ENCODE measurements at regions not wholly inside any gene's neighbourhood (a gene's known extent, or its start where the extent isn't known, plus 50 kb on each side); places are given as distances from the start of the nearest gene placed in this dataset.
"Not testable (repeated sequence)": the region's sequence is repeated elsewhere in the genome, so short reads cannot be mapped to it uniquely, and the experiment has no call there.

- H3K9me3 ChIP-seq (ENCODE audit: control insufficient read depth, insufficient read depth, low read depth, low read length); H3K4me1 ChIP-seq (ENCODE audit: control insufficient read depth, insufficient read depth, low read length); H3K9ac ChIP-seq (ENCODE audit: low read length); H3K4me3 ChIP-seq (ENCODE audit: low read depth, low read length); H3K36me3 ChIP-seq (ENCODE audit: control insufficient read depth, insufficient read depth, low read length); H3K27me3 ChIP-seq (ENCODE audit: control insufficient read depth, insufficient read depth, low read length); H3K27ac ChIP-seq (ENCODE audit: low read depth, low read length): not testable (repeated sequence)
These were observed 186.4 kb downstream of the NPIPA7 start for GRCh38 chr16:16565326-16565725.

- not testable (repeated sequence) for H3K27ac ChIP-seq (ENCODE audit: low read depth, low read length)
These were observed 191.1 kb downstream of the NPIPA7 start for GRCh38 chr16:16570055-16570454.

GRCh38 chr16:16570874-16571273 is 191.9 kb downstream of the NPIPA7 start:
- H3K9ac ChIP-seq (ENCODE audit: low read length); H3K27me3 ChIP-seq (ENCODE audit: control insufficient read depth, insufficient read depth, low read length); H3K9me3 ChIP-seq (ENCODE audit: control insufficient read depth, insufficient read depth, low read depth, low read length); H3K27ac ChIP-seq (ENCODE audit: low read depth, low read length); H3K4me3 ChIP-seq (ENCODE audit: low read depth, low read length); H3K4me1 ChIP-seq (ENCODE audit: control insufficient read depth, insufficient read depth, low read length); H3K36me3 ChIP-seq (ENCODE audit: control insufficient read depth, insufficient read depth, low read length): not testable (repeated sequence)

More at GRCh38 chr16:16570055-16570454, 191.1 kb downstream of the NPIPA7 start:
- H3K9me3 ChIP-seq (ENCODE audit: control insufficient read depth, insufficient read depth, low read depth, low read length); H3K4me1 ChIP-seq (ENCODE audit: control insufficient read depth, insufficient read depth, low read length); H3K36me3 ChIP-seq (ENCODE audit: control insufficient read depth, insufficient read depth, low read length); H3K9ac ChIP-seq (ENCODE audit: low read length); H3K27me3 ChIP-seq (ENCODE audit: control insufficient read depth, insufficient read depth, low read length); H3K4me3 ChIP-seq (ENCODE audit: low read depth, low read length): not testable (repeated sequence)

- H3K9me3 ChIP-seq (ENCODE audit: control insufficient read depth, insufficient read depth, low read depth, low read length); H3K4me3 ChIP-seq (ENCODE audit: low read depth, low read length); H3K27me3 ChIP-seq (ENCODE audit: control insufficient read depth, insufficient read depth, low read length); H3K36me3 ChIP-seq (ENCODE audit: control insufficient read depth, insufficient read depth, low read length); H3K9ac ChIP-seq (ENCODE audit: low read length); H3K4me1 ChIP-seq (ENCODE audit: control insufficient read depth, insufficient read depth, low read length); H3K27ac ChIP-seq (ENCODE audit: low read depth, low read length): not testable (repeated sequence)
These were observed 193.3 kb downstream of the NPIPA7 start for GRCh38 chr16:16572130-16572774.

GRCh38 chr16:16577062-16577461 is 198.1 kb downstream of the NPIPA7 start:
- not testable (repeated sequence) for H3K9me3 ChIP-seq (ENCODE audit: control insufficient read depth, insufficient read depth, low read depth, low read length); H3K27ac ChIP-seq (ENCODE audit: low read depth, low read length); H3K4me3 ChIP-seq (ENCODE audit: low read depth, low read length); H3K27me3 ChIP-seq (ENCODE audit: control insufficient read depth, insufficient read depth, low read length); H3K4me1 ChIP-seq (ENCODE audit: control insufficient read depth, insufficient read depth, low read length); H3K9ac ChIP-seq (ENCODE audit: low read length); H3K36me3 ChIP-seq (ENCODE audit: control insufficient read depth, insufficient read depth, low read length)

- H3K9me3 ChIP-seq (ENCODE audit: control insufficient read depth, insufficient read depth, low read depth, low read length), result no peaks in the 10 kb centered on the region
- no peaks in the 10 kb centered on the region for H3K27me3 ChIP-seq (ENCODE audit: control insufficient read depth, insufficient read depth, low read length)
- H3K36me3 ChIP-seq (ENCODE audit: control insufficient read depth, insufficient read depth, low read length), result no peaks in the 10 kb centered on the region
- no peaks in the 10 kb centered on the region for H3K4me1 ChIP-seq (ENCODE audit: control insufficient read depth, insufficient read depth, low read length)
- no peak overlapping the region for H3K27ac ChIP-seq (ENCODE audit: low read depth, low read length)
- no peak overlapping the region for H3K4me3 ChIP-seq (ENCODE audit: low read depth, low read length)
- H3K9ac ChIP-seq (ENCODE audit: low read length), result no peak overlapping the region
These were observed 199.8 kb downstream of the NPIPA7 start for GRCh38 chr16:16578701-16579100.

- H3K36me3 ChIP-seq (ENCODE audit: control insufficient read depth, insufficient read depth, low read length); H3K9me3 ChIP-seq (ENCODE audit: control insufficient read depth, insufficient read depth, low read depth, low read length); H3K4me1 ChIP-seq (ENCODE audit: control insufficient read depth, insufficient read depth, low read length); H3K9ac ChIP-seq (ENCODE audit: low read length); H3K27me3 ChIP-seq (ENCODE audit: control insufficient read depth, insufficient read depth, low read length); H3K4me3 ChIP-seq (ENCODE audit: low read depth, low read length); H3K27ac ChIP-seq (ENCODE audit: low read depth, low read length): not testable (repeated sequence)
These were observed 204.0 kb downstream of the NPIPA7 start for GRCh38 chr16:16582916-16583315.

- not testable (repeated sequence) for H3K4me3 ChIP-seq (ENCODE audit: low read depth, low read length); H3K9ac ChIP-seq (ENCODE audit: low read length); H3K27me3 ChIP-seq (ENCODE audit: control insufficient read depth, insufficient read depth, low read length); H3K9me3 ChIP-seq (ENCODE audit: control insufficient read depth, insufficient read depth, low read depth, low read length); H3K4me1 ChIP-seq (ENCODE audit: control insufficient read depth, insufficient read depth, low read length); H3K27ac ChIP-seq (ENCODE audit: low read depth, low read length); H3K36me3 ChIP-seq (ENCODE audit: control insufficient read depth, insufficient read depth, low read length)
These were observed 207.2 kb downstream of the NPIPA7 start for GRCh38 chr16:16586073-16586651.

- not testable (repeated sequence) for H3K27ac ChIP-seq (ENCODE audit: low read depth, low read length); H3K36me3 ChIP-seq (ENCODE audit: control insufficient read depth, insufficient read depth, low read length); H3K4me3 ChIP-seq (ENCODE audit: low read depth, low read length); H3K9me3 ChIP-seq (ENCODE audit: control insufficient read depth, insufficient read depth, low read depth, low read length); H3K27me3 ChIP-seq (ENCODE audit: control insufficient read depth, insufficient read depth, low read length); H3K9ac ChIP-seq (ENCODE audit: low read length); H3K4me1 ChIP-seq (ENCODE audit: control insufficient read depth, insufficient read depth, low read length)
These were observed 208.0 kb downstream of the NPIPA7 start for GRCh38 chr16:16586969-16587368.

- not testable (repeated sequence) for H3K9me3 ChIP-seq (ENCODE audit: control insufficient read depth, insufficient read depth, low read depth, low read length); H3K27ac ChIP-seq (ENCODE audit: low read depth, low read length); H3K27me3 ChIP-seq (ENCODE audit: control insufficient read depth, insufficient read depth, low read length); H3K36me3 ChIP-seq (ENCODE audit: control insufficient read depth, insufficient read depth, low read length); H3K9ac ChIP-seq (ENCODE audit: low read length); H3K4me3 ChIP-seq (ENCODE audit: low read depth, low read length); H3K4me1 ChIP-seq (ENCODE audit: control insufficient read depth, insufficient read depth, low read length)
These were observed 209.5 kb downstream of the NPIPA7 start for GRCh38 chr16:16588436-16588835.

- H3K27ac ChIP-seq (ENCODE audit: low read depth, low read length); H3K4me1 ChIP-seq (ENCODE audit: control insufficient read depth, insufficient read depth, low read length); H3K4me3 ChIP-seq (ENCODE audit: low read depth, low read length); H3K27me3 ChIP-seq (ENCODE audit: control insufficient read depth, insufficient read depth, low read length); H3K36me3 ChIP-seq (ENCODE audit: control insufficient read depth, insufficient read depth, low read length); H3K9me3 ChIP-seq (ENCODE audit: control insufficient read depth, insufficient read depth, low read depth, low read length); H3K9ac ChIP-seq (ENCODE audit: low read length): not testable (repeated sequence)
These were observed 211.8 kb downstream of the NPIPA7 start for GRCh38 chr16:16590654-16591318.

Measured in HUES6 (cell line).